Testis (tissue), 2 donors: ENCODE measurements at regions not wholly inside any gene's neighbourhood (a gene's known extent, or its start where the extent isn't known, plus 50 kb on each side); places are given as distances from the start of the nearest gene placed in this dataset.
"Not testable (repeated sequence)": the region's sequence is repeated elsewhere in the genome, so short reads cannot be mapped to it uniquely, and the experiment has no call there.

ENCODE experiments used
- DNase-seq: peaks from one replicate; pipeline ENCODE4 v3.0.0-alpha.2; 2019
- H3K27ac ChIP-seq, 2 donors: fragments of 200-600 bp; sonication (generic); one replicate each; pipeline ENCODE4 v1.5.1; 2019
- H3K27me3 ChIP-seq: fragments of 200-600 bp; sonication (generic); one replicate; pipeline ENCODE4 v1.5.1; 2019
- H3K36me3 ChIP-seq: fragments of 200-600 bp; sonication (generic); one replicate; pipeline ENCODE4 v1.5.1; 2017; ENCODE audit warnings: low read depth; ENCODE audit errors: missing control alignments
- H3K4me1 ChIP-seq: fragments of 200-600 bp; sonication (generic); one replicate; pipeline ENCODE4 v1.5.1; 2019
- H3K4me3 ChIP-seq, 2 donors: fragments of 200-600 bp; sonication (generic); one replicate each; pipeline ENCODE4 v1.5.1; 2017 to 2019
- H3K9me3 ChIP-seq: fragments of 200-600 bp; sonication (generic); one replicate; pipeline ENCODE4 v1.5.1; 2017
- POLR2A ChIP-seq: fragments of 450-650 bp; IDR thresholded peaks from one replicate; pipeline ENCODE4 v1.6.1; 2017; ENCODE audit warnings: antibody characterized with exemption, mild to moderate bottlenecking, moderate library complexity
- WGBS, 2 donors: methylation state at CpG; one replicate each; pipeline ENCODE4 v1.1.5; 2018; 5-methylcytosine and 5-hydroxymethylcytosine counted together
- intact Hi-C: fragments of 100-400 bp; cut with DNase I; formaldehyde crosslinking; loops from one replicate; pipeline ENCODE4 v1.15.1; 2023; ENCODE audit warnings: low total_unique reads
- TF ChIP-seq, protein P1 (sequence below), 3 experiments: fragments of 450-650 bp in 2 of 3; fragments of 200-600 bp in 1 of 3; sonication (generic) in 1 of 3; IDR thresholded peaks; one replicate each; pipeline ENCODE4 v1.5.1; 2016 to 2019; ENCODE audit warnings: antibody characterized with exemption in 3 of 3, mild to moderate bottlenecking in 2 of 3, moderate library complexity in 1 of 3

- H3K27me3 ChIP-seq: no peaks in the 10 kb centered on the region
- WGBS, 2 donors: 89% methylated on average over 2 of the region's 2 CpGs
- H3K36me3 ChIP-seq: no peaks in the 10 kb centered on the region
- no peak overlapping the region for H3K4me3 ChIP-seq
- TF ChIP-seq, protein P1, sequence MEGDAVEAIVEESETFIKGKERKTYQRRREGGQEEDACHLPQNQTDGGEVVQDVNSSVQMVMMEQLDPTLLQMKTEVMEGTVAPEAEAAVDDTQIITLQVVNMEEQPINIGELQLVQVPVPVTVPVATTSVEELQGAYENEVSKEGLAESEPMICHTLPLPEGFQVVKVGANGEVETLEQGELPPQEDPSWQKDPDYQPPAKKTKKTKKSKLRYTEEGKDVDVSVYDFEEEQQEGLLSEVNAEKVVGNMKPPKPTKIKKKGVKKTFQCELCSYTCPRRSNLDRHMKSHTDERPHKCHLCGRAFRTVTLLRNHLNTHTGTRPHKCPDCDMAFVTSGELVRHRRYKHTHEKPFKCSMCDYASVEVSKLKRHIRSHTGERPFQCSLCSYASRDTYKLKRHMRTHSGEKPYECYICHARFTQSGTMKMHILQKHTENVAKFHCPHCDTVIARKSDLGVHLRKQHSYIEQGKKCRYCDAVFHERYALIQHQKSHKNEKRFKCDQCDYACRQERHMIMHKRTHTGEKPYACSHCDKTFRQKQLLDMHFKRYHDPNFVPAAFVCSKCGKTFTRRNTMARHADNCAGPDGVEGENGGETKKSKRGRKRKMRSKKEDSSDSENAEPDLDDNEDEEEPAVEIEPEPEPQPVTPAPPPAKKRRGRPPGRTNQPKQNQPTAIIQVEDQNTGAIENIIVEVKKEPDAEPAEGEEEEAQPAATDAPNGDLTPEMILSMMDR (IDR thresholded peaks at IDR 0.05): no peak
- no peak for TF ChIP-seq POLR2A
- H3K27ac ChIP-seq: no peak overlapping the region
- intact Hi-C loops: no loop called here
- H3K4me1 ChIP-seq: no peaks in the 10 kb centered on the region
- H3K9me3 ChIP-seq: no peaks in the 10 kb centered on the region
- no peak for DNase-seq
These were observed 1109.2 kb downstream of the GATA3 start for GRCh38 chr10:9163699-9164098.

DNA sequence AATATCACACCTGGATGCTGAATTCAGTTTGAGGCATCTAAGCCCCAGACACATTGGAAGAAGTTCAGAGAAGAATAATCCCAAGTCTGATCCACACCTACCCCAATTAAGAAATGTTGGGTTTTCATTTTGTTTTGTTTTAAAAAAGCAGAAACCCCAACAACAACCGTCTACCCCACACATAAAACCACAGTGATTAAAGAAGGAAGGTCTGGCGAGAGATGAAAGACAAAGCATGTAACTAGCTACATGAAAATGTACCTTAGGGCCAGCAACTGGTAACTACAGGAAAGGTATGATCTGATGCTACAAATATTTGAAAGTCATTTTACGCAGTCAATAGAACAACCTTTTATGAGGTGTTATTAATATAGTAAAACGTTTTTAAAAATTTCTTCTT lies 1112.3 kb downstream of the GATA3 start:
- no peaks in the 10 kb centered on the region for H3K27me3 ChIP-seq
- H3K4me3 ChIP-seq: no peak overlapping the region
- H3K9me3 ChIP-seq: no peaks in the 10 kb centered on the region
- no peaks in the 10 kb centered on the region for H3K4me1 ChIP-seq
- H3K36me3 ChIP-seq: no peaks in the 10 kb centered on the region
- no peak for TF ChIP-seq POLR2A
- TF ChIP-seq, protein P1 (IDR thresholded peaks at IDR 0.05): no peak
- no peak overlapping the region for H3K27ac ChIP-seq
- intact Hi-C loops: no loop called here
- DNase-seq: no peak
- WGBS, 2 donors: 77 to 79% methylated on average over 4 of the region's 4 CpGs

DNA sequence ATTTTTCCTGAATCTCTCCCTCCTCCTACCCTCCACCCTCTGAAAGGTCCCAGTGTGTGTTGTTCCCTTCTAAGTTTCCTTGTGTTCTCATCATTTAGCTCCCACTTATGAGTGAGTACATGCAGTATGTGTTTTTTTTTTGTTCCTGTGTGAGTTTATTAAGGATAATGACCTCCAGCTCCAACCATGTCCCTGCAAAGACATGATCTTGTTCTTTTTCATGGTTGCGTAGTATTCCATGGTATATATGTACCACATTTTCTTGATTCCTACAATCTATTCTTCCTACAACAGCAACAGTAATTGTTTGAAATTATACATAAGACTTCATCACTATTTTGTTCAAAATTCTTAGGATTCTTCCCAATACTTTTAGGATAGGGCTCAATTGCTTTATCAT lies 1117.8 kb downstream of the GATA3 start:
- Histone ChIP-seq H3K4me3 (no peak overlapping the region), H3K36me3 (no peaks in the 10 kb centered on the region), H3K9me3 (no peaks in the 10 kb centered on the region), H3K27ac (no peak overlapping the region), H3K4me1 (no peaks in the 10 kb centered on the region), H3K27me3 (no peaks in the 10 kb centered on the region)
- TF ChIP-seq, protein P1 (IDR thresholded peaks at IDR 0.05): no peak
- TF ChIP-seq POLR2A: no peak
- 92 to 97% methylated on average over 1 of the region's 1 CpG for WGBS, 2 donors
- intact Hi-C loops: no loop called here
- no peak for DNase-seq

- H3K4me3 ChIP-seq: no peak overlapping the region
- DNase-seq: no peak
- H3K4me1 ChIP-seq: no peaks in the 10 kb centered on the region
- H3K9me3 ChIP-seq: no peaks in the 10 kb centered on the region
- no peaks in the 10 kb centered on the region for H3K27me3 ChIP-seq
- intact Hi-C loops: no loop called here
- H3K27ac ChIP-seq: no peak overlapping the region
- H3K36me3 ChIP-seq: no peaks in the 10 kb centered on the region
- TF ChIP-seq, protein P1 (IDR thresholded peaks at IDR 0.05): no peak
- TF ChIP-seq POLR2A: no peak
These were observed 1120.7 kb downstream of the GATA3 start for GRCh38 chr10:9175200-9175599.

GRCh38 chr10:9183197-9183880 lies 1128.9 kb downstream of the GATA3 start:
- H3K27ac ChIP-seq, H3K4me1 ChIP-seq, H3K36me3 ChIP-seq, intact Hi-C loops, H3K27me3 ChIP-seq, H3K9me3 ChIP-seq: not testable (repeated sequence)
- H3K4me3 ChIP-seq: peak overlapping the region; percentile 36 to 47
- peak; percentile 60 for DNase-seq
- WGBS, 2 donors: 77 to 85% methylated on average over 28 to 46 of the region's 48 CpGs
